ENCODE measurements at regions not wholly inside any gene's neighbourhood (a gene's known extent, or its start where the extent isn't known, plus 50 kb on each side); places are given as distances from the start of the nearest gene placed in this dataset.

- no peak overlapping the region for H3K4me3 ChIP-seq (ENCODE audit: low read length in 3 of 3)
- no peaks in the 10 kb centered on the region for H3K4me1 ChIP-seq (ENCODE audit: control insufficient read depth in 2 of 3, insufficient read depth in 2 of 3, low read depth in 1 of 3, low read length in 3 of 3)
- FAIRE-seq (no peak), DNase-seq (no peak)
- no peaks in the 10 kb centered on the region for H3K36me3 ChIP-seq (ENCODE audit: control insufficient read depth in 2 of 3, insufficient read depth in 3 of 3, low read length in 3 of 3)
- H3K9ac ChIP-seq (ENCODE audit: low read length in 3 of 3): no peak overlapping the region
- H3K27me3 ChIP-seq (ENCODE audit: control insufficient read depth, insufficient read depth, low read length): no peaks in the 10 kb centered on the region
- TF ChIP-seq CTCF (IDR thresholded peaks at IDR 0.05; ENCODE audit: borderline replicate concordance, extremely low read depth, insufficient read depth): no peak
- intact Hi-C loops (cut with DNase I): no loop called here
- H3K9me3 ChIP-seq (ENCODE audit: control insufficient read depth in 2 of 3, insufficient read depth in 1 of 3, low read length in 3 of 3): no peaks in the 10 kb centered on the region
- H3K27ac ChIP-seq (ENCODE audit: low read depth in 2 of 2, low read length in 2 of 2): no peak overlapping the region
Observed at GRCh38 chr18:26635466-26635865, 87.1 kb upstream of the KCTD1 start.

- FAIRE-seq (no peak), DNase-seq (no peak)
- no peaks in the 10 kb centered on the region for H3K9me3 ChIP-seq (ENCODE audit: control insufficient read depth in 2 of 3, insufficient read depth in 1 of 3, low read length in 3 of 3)
- no peak overlapping the region for H3K9ac ChIP-seq (ENCODE audit: low read length in 3 of 3)
- no peaks in the 10 kb centered on the region for H3K4me1 ChIP-seq (ENCODE audit: control insufficient read depth in 2 of 3, insufficient read depth in 2 of 3, low read depth in 1 of 3, low read length in 3 of 3)
- no peak overlapping the region for H3K4me3 ChIP-seq (ENCODE audit: low read length in 3 of 3)
- intact Hi-C loops (cut with DNase I): no loop called here
- no peaks in the 10 kb centered on the region for H3K27me3 ChIP-seq (ENCODE audit: control insufficient read depth, insufficient read depth, low read length)
- TF ChIP-seq CTCF (IDR thresholded peaks at IDR 0.05; ENCODE audit: borderline replicate concordance, extremely low read depth, insufficient read depth): no peak
- no peaks in the 10 kb centered on the region for H3K36me3 ChIP-seq (ENCODE audit: control insufficient read depth in 2 of 3, insufficient read depth in 3 of 3, low read length in 3 of 3)
- H3K27ac ChIP-seq (ENCODE audit: low read depth in 2 of 2, low read length in 2 of 2): no peak overlapping the region
Observed at GRCh38 chr18:26634631-26635030, 86.3 kb upstream of the KCTD1 start.

- TF ChIP-seq CTCF (IDR thresholded peaks at IDR 0.05; ENCODE audit: borderline replicate concordance, extremely low read depth, insufficient read depth): no peak
- Histone ChIP-seq H3K36me3 (ENCODE audit: control insufficient read depth in 2 of 3, insufficient read depth in 3 of 3, low read length in 3 of 3) (no peaks in the 10 kb centered on the region), H3K27ac (ENCODE audit: low read depth in 2 of 2, low read length in 2 of 2) (no peak overlapping the region), H3K4me3 (ENCODE audit: low read length in 3 of 3) (no peak overlapping the region), H3K4me1 (ENCODE audit: control insufficient read depth in 2 of 3, insufficient read depth in 2 of 3, low read depth in 1 of 3, low read length in 3 of 3) (peaks cover 0 to 8% (median 0%) of the 10 kb centered on the region in 3 donors), H3K9me3 (ENCODE audit: control insufficient read depth in 2 of 3, insufficient read depth in 1 of 3, low read length in 3 of 3) (no peaks in the 10 kb centered on the region), H3K27me3 (ENCODE audit: control insufficient read depth, insufficient read depth, low read length) (no peaks in the 10 kb centered on the region), H3K9ac (ENCODE audit: low read length in 3 of 3) (no peak overlapping the region)
- no peak for DNase-seq
- no peak for FAIRE-seq
- intact Hi-C loops (cut with DNase I): no loop called here
Observed at GRCh38 chr18:26631135-26631534, 82.8 kb upstream of the KCTD1 start.

- H3K27me3 ChIP-seq (ENCODE audit: control insufficient read depth, insufficient read depth, low read length): no peaks in the 10 kb centered on the region
- H3K4me1 ChIP-seq (ENCODE audit: control insufficient read depth in 2 of 3, insufficient read depth in 2 of 3, low read depth in 1 of 3, low read length in 3 of 3): peaks cover 0 to 8% (median 0%) of the 10 kb centered on the region in 3 donors
- no peak overlapping the region for H3K4me3 ChIP-seq (ENCODE audit: low read length in 3 of 3)
- FAIRE-seq: no peak
- no peak overlapping the region for H3K27ac ChIP-seq (ENCODE audit: low read depth in 2 of 2, low read length in 2 of 2)
- DNase-seq: no peak
- intact Hi-C loops (cut with DNase I): no loop called here
- peaks cover 0 to 1% (median 0%) of the 10 kb centered on the region in 3 donors for H3K9me3 ChIP-seq (ENCODE audit: control insufficient read depth in 2 of 3, insufficient read depth in 1 of 3, low read length in 3 of 3)
- H3K9ac ChIP-seq (ENCODE audit: low read length in 3 of 3): no peak overlapping the region
- TF ChIP-seq CTCF (IDR thresholded peaks at IDR 0.05; ENCODE audit: borderline replicate concordance, extremely low read depth, insufficient read depth): no peak
- no peaks in the 10 kb centered on the region for H3K36me3 ChIP-seq (ENCODE audit: control insufficient read depth in 2 of 3, insufficient read depth in 3 of 3, low read length in 3 of 3)
Observed at GRCh38 chr18:26630596-26630995, 82.2 kb upstream of the KCTD1 start.

All from kidney (tissue), 13 donors.